ENCODE measurements at regions not wholly inside any gene's neighbourhood (a gene's known extent, or its start where the extent isn't known, plus 50 kb on each side); places are given as distances from the start of the nearest gene placed in this dataset.

DNA sequence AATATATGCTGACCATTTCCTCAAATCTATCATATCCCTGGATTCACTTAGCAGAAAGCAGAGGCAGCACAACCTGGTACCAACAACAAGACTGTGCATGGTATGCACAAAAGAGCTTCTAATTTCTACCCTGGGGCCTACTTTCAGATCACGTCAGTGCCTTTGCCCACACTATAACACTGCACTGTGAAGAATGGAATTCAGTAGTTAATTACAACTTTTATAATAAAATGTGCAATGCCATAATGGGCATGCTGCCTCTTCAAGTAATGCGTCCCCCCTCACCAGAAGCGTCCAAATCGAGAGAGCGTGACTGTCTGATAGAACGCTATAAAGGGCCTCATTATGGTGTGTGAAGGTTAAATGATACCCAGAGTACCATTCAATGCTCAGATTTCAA is 328.1 kb upstream of the PKDCC start:
- TF ChIP-seq, protein P1, sequence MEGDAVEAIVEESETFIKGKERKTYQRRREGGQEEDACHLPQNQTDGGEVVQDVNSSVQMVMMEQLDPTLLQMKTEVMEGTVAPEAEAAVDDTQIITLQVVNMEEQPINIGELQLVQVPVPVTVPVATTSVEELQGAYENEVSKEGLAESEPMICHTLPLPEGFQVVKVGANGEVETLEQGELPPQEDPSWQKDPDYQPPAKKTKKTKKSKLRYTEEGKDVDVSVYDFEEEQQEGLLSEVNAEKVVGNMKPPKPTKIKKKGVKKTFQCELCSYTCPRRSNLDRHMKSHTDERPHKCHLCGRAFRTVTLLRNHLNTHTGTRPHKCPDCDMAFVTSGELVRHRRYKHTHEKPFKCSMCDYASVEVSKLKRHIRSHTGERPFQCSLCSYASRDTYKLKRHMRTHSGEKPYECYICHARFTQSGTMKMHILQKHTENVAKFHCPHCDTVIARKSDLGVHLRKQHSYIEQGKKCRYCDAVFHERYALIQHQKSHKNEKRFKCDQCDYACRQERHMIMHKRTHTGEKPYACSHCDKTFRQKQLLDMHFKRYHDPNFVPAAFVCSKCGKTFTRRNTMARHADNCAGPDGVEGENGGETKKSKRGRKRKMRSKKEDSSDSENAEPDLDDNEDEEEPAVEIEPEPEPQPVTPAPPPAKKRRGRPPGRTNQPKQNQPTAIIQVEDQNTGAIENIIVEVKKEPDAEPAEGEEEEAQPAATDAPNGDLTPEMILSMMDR (IDR thresholded peaks at IDR 0.05; ENCODE audit: insufficient read depth, low read depth, low read length) = no peak
- no peak for TF ChIP-seq EZH2 (IDR thresholded peaks at IDR 0.05; ENCODE audit: insufficient read depth, low read length)

All from astrocyte (in vitro differentiated cells and primary cell).